SK-N-SH (cell line): ENCODE measurements at regions not wholly inside any gene's neighbourhood (a gene's known extent, or its start where the extent isn't known, plus 50 kb on each side); places are given as distances from the start of the nearest gene placed in this dataset.

Experiments used
- CTCF ChIA-PET: fragments of 300-600, 350-600 bp; formaldehyde crosslinking; extraction: SDS; loops from one replicate; lab custom pipeline; 2021; lab: Yijun Ruan, JAX
- POLR2A ChIA-PET: fragments of 350-600 bp; sonication (Branson Sonifier 250); formaldehyde crosslinking; extraction: SDS; loops from one replicate; lab custom pipeline; 2020; ENCODE audit warnings: antibody characterized with exemption, inconsistent platforms; lab: Yijun Ruan, JAX
- DNase-seq: peaks from one replicate; pipeline ENCODE4 v3.0.0; 2012
- H2AFZ ChIP-seq: fragments of 200-600 bp; sonication (generic); 2 replicates; pipeline ENCODE4 v1.8.1; 2016; ENCODE audit warnings: antibody characterized with exemption, mild to moderate bottlenecking, low read depth
- H3F3A ChIP-seq: fragments of 200-600 bp; sonication (generic); replicated peaks from 2 replicates; pipeline ENCODE3; 2016; ENCODE audit warnings: antibody characterized with exemption, mild to moderate bottlenecking; ENCODE audit not compliant: insufficient read depth
- H3K27ac ChIP-seq, 2 experiments: fragments of 200-500 bp in 1 of 2; fragments of 200-600 bp in 1 of 2; sonication (Bioruptor generic) in 1 of 2; sonication (generic), shearing (Covaris generic) in 1 of 2; 2 replicates each; pipeline versions ENCODE4 v1.5.1 to v1.6.1; 2014 to 2016; ENCODE audit warnings: low read depth in 2 of 2, inconsistent platforms in 1 of 2, low read length in 1 of 2, mild to moderate bottlenecking in 1 of 2, mixed read lengths in 1 of 2
- H3K27me3 ChIP-seq: fragments of 200-600 bp; sonication (generic), shearing (Covaris generic); 2 replicates; pipeline ENCODE4 v1.6.1; 2016; ENCODE audit warnings: mixed run types; ENCODE audit not compliant: insufficient read depth
- H3K36me3 ChIP-seq, 2 experiments: fragments of 200-500 bp in 1 of 2; fragments of 200-600 bp in 1 of 2; sonication (Bioruptor generic) in 1 of 2; sonication (generic) in 1 of 2; replicated peaks in 1 of 2; 2 replicates each; pipeline versions ENCODE3 to v1.5.1; 2014 to 2016; ENCODE audit warnings: low read length in 1 of 2, mild to moderate bottlenecking in 1 of 2; ENCODE audit not compliant: insufficient read depth in 2 of 2, control insufficient read depth in 1 of 2
- H3K4me1 ChIP-seq, 2 experiments: fragments of 200-500 bp in 1 of 2; fragments of 200-600 bp in 1 of 2; sonication (Bioruptor generic) in 1 of 2; sonication (generic), shearing (Covaris generic) in 1 of 2; 2 replicates each; pipeline versions ENCODE4 v1.5.1 to v1.6.1; 2014 to 2016; ENCODE audit warnings: low read depth in 1 of 2, low read length in 1 of 2, mixed run types in 1 of 2; ENCODE audit not compliant: insufficient read depth in 2 of 2, control insufficient read depth in 1 of 2
- H3K4me2 ChIP-seq: fragments of 200-600 bp; sonication (generic), shearing (Covaris generic); 2 replicates; pipeline ENCODE4 v1.6.1; 2017; ENCODE audit warnings: mixed run types
- H3K4me3 ChIP-seq, 2 experiments: fragments of 200-500 bp in 1 of 2; fragments of 200-600 bp in 1 of 2; sonication (Bioruptor generic) in 1 of 2; sonication (generic), shearing (Covaris generic) in 1 of 2; 2 replicates each; pipeline versions ENCODE4 v1.5.1 to v1.8.1; 2014 to 2016; ENCODE audit warnings: low read depth in 2 of 2, inconsistent platforms in 1 of 2, low read length in 1 of 2, mild to moderate bottlenecking in 1 of 2, mixed read lengths in 1 of 2, moderate library complexity in 1 of 2
- H3K79me2 ChIP-seq: fragments of 200-600 bp; sonication (generic); 2 replicates; pipeline ENCODE4 v1.8.1; 2017; ENCODE audit warnings: mild to moderate bottlenecking; ENCODE audit not compliant: insufficient read depth
- H3K9ac ChIP-seq: fragments of 200-600 bp; sonication (generic); 2 replicates; pipeline ENCODE4 v1.6.1; 2017; ENCODE audit warnings: mixed run types
- H3K9me2 ChIP-seq: fragments of 200-600 bp; sonication (generic); 2 replicates; pipeline ENCODE4 v1.6.1; 2017; ENCODE audit warnings: mixed run types
- H3K9me3 ChIP-seq: fragments of 200-600 bp; sonication (generic); 2 replicates; pipeline ENCODE4 v1.6.1; 2017; ENCODE audit warnings: mixed run types, mild to moderate bottlenecking, moderate library complexity
- H4K20me1 ChIP-seq: fragments of 200-600 bp; sonication (generic); 2 replicates; pipeline ENCODE4 v1.6.1; 2017; ENCODE audit warnings: mild to moderate bottlenecking, mixed run types; ENCODE audit not compliant: insufficient read depth
- CTCF ChIP-seq: fragments of 200-600 bp; sonication (generic); IDR thresholded peaks from 2 replicates; pipeline ENCODE4 v1.6.1; 2017; ENCODE audit warnings: antibody characterized with exemption, mild to moderate bottlenecking, moderate library complexity
- ELF1 ChIP-seq: IDR thresholded peaks from 2 replicates; pipeline ENCODE4 v1.4.0; 2012
- FOXJ3 ChIP-seq: sonication (generic); formaldehyde crosslinking; IDR thresholded peaks from 2 replicates; pipeline ENCODE4 v1.5.1; 2020; ENCODE audit warnings: mild to moderate bottlenecking, missing genetic modification reagents
- FOXM1 ChIP-seq: IDR thresholded peaks from 2 replicates; pipeline ENCODE4 v1.4.0; 2012; ENCODE audit warnings: low read depth, mild to moderate bottlenecking
- GABPA ChIP-seq: IDR thresholded peaks from 2 replicates; pipeline ENCODE4 v1.4.0; 2012; ENCODE audit warnings: low read depth, mild to moderate bottlenecking
- MAX ChIP-seq: IDR thresholded peaks from 2 replicates; pipeline ENCODE4 v1.4.0; 2012; ENCODE audit warnings: low read depth
- MEF2A ChIP-seq: IDR thresholded peaks from 2 replicates; pipeline ENCODE4 v1.4.0; 2012; ENCODE audit warnings: low read depth, borderline replicate concordance
- NFIC ChIP-seq: IDR thresholded peaks from 2 replicates; pipeline ENCODE4 v1.4.0; 2012; ENCODE audit warnings: borderline replicate concordance
- RCOR1 ChIP-seq: fragments of 150-350 bp; IDR thresholded peaks from 2 replicates; pipeline ENCODE4 v1.6.1; 2017; ENCODE audit warnings: antibody characterized with exemption, low read length
- REST ChIP-seq: IDR thresholded peaks from 2 replicates; pipeline ENCODE4 v1.6.1; 2012; ENCODE audit warnings: mild to moderate bottlenecking, low read depth, low read length, moderate library complexity
- USF1 ChIP-seq: IDR thresholded peaks from 2 replicates; pipeline ENCODE4 v1.4.0; 2012; ENCODE audit warnings: low read depth, borderline replicate concordance
- ZBTB33 ChIP-seq: IDR thresholded peaks from 2 replicates; pipeline ENCODE4 v1.4.0; 2012; ENCODE audit warnings: low read depth, borderline replicate concordance
- WGBS: methylation state at CpG from one replicate; pipeline ENCODE4 v1.1.6; 2017; ENCODE audit warnings: low lambda C conversion rate; 5-methylcytosine and 5-hydroxymethylcytosine counted together

- H3K9me2 ChIP-seq: no peaks in the 10 kb centered on the region
- 83% methylated on average over 13 of the region's 13 CpGs for WGBS
- H3K79me2 ChIP-seq: no peaks in the 10 kb centered on the region
- no peaks in the 10 kb centered on the region for H3F3A ChIP-seq
- no peaks in the 10 kb centered on the region for H3K27me3 ChIP-seq
- no peak overlapping the region for H3K4me2 ChIP-seq
- H3K4me1 ChIP-seq: peaks cover 0 to 16% of the 10 kb centered on the region in 2 experiments; a peak in 2 of 4 replicates
- no peaks in the 10 kb centered on the region for H3K9me3 ChIP-seq
- H3K27ac ChIP-seq: peak overlapping the region in 1 of 2 experiments; percentile 28; a peak in 1 of 4 replicates
- no peak overlapping the region for H3K9ac ChIP-seq
- no peak for TF ChIP-seq RCOR1
- DNase-seq: no peak
- H3K4me3 ChIP-seq: no peak overlapping the region
- no peaks in the 10 kb centered on the region for H4K20me1 ChIP-seq
- ChIA-PET POLR2A (no interaction called here), CTCF (interaction anchor here (1.5 to 1.8 kb wide), 2 partner anchors 10 to 11 kb away, joined by 3 read pairs; no protein-coding TSS in a partner anchor)
- no peak overlapping the region for H2AFZ ChIP-seq
- no peaks in the 10 kb centered on the region for H3K36me3 ChIP-seq
Measured at GRCh38 chr3:25174251-25174650, 253.8 kb upstream of the RARB start.

GRCh38 chr3:25177041-25177440, 251.0 kb upstream of the RARB start:
- Histone ChIP-seq H3F3A (no peaks in the 10 kb centered on the region), H2AFZ (no peak overlapping the region), H3K9me2 (no peaks in the 10 kb centered on the region), H3K4me3 (no peak overlapping the region), H3K4me2 (no peak overlapping the region), H3K27me3 (no peaks in the 10 kb centered on the region), H4K20me1 (no peaks in the 10 kb centered on the region), H3K9ac (no peak overlapping the region), H3K4me1 (peaks cover 0 to 6% of the 10 kb centered on the region in 2 experiments; a peak in 2 of 4 replicates), H3K27ac (no peak overlapping the region), H3K9me3 (no peaks in the 10 kb centered on the region), H3K36me3 (no peaks in the 10 kb centered on the region), H3K79me2 (no peaks in the 10 kb centered on the region)
- no peak for TF ChIP-seq ELF1
- TF ChIP-seq MEF2A: no peak
- no peak for TF ChIP-seq MAX
- no peak for TF ChIP-seq GABPA
- no peak for TF ChIP-seq FOXM1
- TF ChIP-seq REST: no peak
- TF ChIP-seq FOXJ3 (CRISPR knock-in tag): no peak
- TF ChIP-seq NFIC: no peak
- no peak for TF ChIP-seq CTCF
- no peak for TF ChIP-seq ZBTB33
- TF ChIP-seq USF1: no peak
- ChIA-PET CTCF (no interaction called here), POLR2A (no interaction called here)
- WGBS: 31% methylated on average over 3 of the region's 3 CpGs
- no peak for DNase-seq
